ENCODE measurements at regions not wholly inside any gene's neighbourhood (a gene's known extent, or its start where the extent isn't known, plus 50 kb on each side); places are given as distances from the start of the nearest gene placed in this dataset.

DNA sequence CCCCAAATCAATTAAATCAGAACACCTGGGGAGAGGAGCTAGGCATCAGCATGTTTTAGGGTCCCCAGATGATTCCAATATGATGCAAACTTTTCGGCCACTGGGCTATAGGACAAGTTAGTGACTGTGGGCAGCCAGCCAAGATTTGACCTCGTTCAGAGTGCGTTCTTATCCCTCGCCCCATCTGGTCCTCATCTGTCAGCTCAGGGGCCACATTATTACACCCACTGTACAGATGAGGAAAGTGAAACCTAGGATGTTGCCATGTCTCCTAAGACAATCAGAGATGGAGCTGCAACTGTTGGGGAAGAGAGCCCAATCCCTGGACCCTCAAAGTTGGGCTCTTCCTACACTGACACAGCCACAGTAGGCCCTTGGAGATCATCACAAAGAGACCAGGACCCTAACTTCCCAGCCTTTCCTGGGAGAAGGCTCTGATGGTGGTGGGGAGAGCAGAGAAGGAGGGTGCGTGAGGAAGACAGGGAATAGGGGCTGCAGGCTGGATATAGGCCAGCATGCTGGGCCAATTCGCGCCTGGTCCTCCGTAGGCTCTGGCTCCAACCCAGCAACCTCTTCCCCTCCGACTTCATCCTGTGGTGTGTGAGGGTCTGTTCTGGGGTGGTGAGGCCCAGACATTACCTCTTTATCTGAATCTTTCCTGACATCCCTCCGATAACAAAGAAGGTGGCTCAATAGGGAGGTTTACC is 109.4 kb upstream of the ZMIZ1 start:
- TF ChIP-seq, protein P1, sequence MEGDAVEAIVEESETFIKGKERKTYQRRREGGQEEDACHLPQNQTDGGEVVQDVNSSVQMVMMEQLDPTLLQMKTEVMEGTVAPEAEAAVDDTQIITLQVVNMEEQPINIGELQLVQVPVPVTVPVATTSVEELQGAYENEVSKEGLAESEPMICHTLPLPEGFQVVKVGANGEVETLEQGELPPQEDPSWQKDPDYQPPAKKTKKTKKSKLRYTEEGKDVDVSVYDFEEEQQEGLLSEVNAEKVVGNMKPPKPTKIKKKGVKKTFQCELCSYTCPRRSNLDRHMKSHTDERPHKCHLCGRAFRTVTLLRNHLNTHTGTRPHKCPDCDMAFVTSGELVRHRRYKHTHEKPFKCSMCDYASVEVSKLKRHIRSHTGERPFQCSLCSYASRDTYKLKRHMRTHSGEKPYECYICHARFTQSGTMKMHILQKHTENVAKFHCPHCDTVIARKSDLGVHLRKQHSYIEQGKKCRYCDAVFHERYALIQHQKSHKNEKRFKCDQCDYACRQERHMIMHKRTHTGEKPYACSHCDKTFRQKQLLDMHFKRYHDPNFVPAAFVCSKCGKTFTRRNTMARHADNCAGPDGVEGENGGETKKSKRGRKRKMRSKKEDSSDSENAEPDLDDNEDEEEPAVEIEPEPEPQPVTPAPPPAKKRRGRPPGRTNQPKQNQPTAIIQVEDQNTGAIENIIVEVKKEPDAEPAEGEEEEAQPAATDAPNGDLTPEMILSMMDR (IDR thresholded peaks at IDR 0.05), result no peak
- H3K27ac ChIP-seq, result no peak overlapping the region
- no peak for DNase-seq (ENCODE audit: low spot score)
- no peak overlapping the region for H3K4me3 ChIP-seq

- Histone ChIP-seq H3K27ac (no peak overlapping the region), H3K4me3 (no peak overlapping the region)
- TF ChIP-seq, protein P1 (IDR thresholded peaks at IDR 0.05), result no peak
- DNase-seq (ENCODE audit: low spot score), result no peak
Measured at GRCh38 chr10:78959924-78960285, 108.9 kb upstream of the ZMIZ1 start.

DNA sequence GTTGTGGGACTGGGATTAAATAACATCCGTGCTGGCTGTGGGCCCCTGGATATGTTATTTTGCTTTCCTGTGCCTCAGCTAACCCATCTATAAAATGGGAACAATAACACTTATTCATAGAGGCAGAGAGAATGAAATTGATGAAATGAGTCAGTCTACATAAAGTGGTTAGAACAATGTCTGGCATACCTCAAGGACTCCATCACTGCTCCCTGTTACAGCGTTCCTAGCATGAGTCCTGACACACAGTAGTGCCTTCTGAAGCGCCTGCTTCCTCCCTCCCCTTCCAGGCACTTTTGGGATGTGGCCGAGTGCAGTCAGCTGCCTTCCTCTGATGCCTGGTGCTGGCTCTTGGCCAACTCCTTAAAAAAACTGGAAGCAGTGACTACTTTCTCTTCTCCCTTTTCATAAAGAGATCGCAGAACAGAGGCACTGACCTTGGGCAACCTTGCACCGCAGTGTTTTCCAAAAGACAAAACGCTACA is 108.4 kb upstream of the ZMIZ1 start:
- no peak overlapping the region for H3K27ac ChIP-seq
- no peak overlapping the region for H3K4me3 ChIP-seq
- no peak for DNase-seq (ENCODE audit: low spot score)
- TF ChIP-seq, protein P1 (IDR thresholded peaks at IDR 0.05), result no peak

GRCh38 chr10:78961760-78962159 is 107.0 kb upstream of the ZMIZ1 start:
- TF ChIP-seq, protein P1 (IDR thresholded peaks at IDR 0.05), result no peak
- DNase-seq (ENCODE audit: low spot score), result no peak
- no peak overlapping the region for H3K27ac ChIP-seq
- no peak overlapping the region for H3K4me3 ChIP-seq

DNA sequence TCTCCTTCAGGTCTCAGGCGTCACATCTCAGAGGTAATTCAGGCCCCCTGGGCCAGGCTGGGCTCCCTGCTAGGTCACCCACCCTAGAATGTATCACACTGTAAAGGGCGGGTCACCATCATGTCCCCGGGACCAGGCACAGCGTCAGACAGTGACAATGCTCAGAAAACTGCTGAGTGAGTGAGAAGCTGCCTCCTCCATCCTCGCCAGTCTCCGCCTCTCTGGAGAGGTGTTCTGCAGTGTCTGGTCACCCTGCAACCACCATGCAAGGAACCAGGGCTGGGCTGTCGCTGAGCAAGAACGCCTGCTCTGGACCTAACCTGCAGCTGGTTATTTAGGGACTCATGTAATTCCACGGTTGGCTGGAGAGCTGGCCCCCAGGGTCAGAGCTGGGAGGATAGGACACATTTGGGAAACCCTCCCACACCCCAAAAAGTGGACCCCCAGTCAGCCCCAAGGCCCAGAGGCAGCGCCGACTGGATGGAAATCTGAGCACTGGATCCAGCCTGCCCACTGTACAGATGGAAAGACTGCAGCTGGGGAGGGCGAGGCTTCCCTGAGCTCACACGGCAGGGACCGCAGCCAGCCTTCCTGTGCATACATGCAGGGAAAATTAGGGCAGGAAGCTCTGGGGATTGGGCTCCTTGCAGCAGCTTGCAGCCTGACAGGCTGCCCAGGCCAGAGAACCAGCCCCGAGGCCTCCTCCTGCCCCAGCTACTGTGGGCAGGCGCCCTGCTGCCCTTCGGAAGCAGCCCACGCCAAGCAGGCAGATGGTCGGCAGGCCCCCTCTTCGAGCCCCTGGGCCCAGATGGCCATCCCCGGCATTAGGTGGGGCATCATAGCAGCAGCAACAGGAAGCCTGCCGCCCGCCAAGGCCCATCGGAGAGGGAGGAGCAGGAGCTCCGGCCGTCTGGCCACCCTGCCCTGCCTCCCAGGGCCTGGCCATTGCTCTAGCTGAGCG is 105.4 kb upstream of the ZMIZ1 start:
- Histone ChIP-seq H3K4me3 (no peak overlapping the region), H3K27ac (peak overlapping the region in 1 of 2 donors; percentile 11)
- DNase-seq (ENCODE audit: low spot score), result no peak
- TF ChIP-seq, protein P1 (IDR thresholded peaks at IDR 0.05), result no peak

DNA sequence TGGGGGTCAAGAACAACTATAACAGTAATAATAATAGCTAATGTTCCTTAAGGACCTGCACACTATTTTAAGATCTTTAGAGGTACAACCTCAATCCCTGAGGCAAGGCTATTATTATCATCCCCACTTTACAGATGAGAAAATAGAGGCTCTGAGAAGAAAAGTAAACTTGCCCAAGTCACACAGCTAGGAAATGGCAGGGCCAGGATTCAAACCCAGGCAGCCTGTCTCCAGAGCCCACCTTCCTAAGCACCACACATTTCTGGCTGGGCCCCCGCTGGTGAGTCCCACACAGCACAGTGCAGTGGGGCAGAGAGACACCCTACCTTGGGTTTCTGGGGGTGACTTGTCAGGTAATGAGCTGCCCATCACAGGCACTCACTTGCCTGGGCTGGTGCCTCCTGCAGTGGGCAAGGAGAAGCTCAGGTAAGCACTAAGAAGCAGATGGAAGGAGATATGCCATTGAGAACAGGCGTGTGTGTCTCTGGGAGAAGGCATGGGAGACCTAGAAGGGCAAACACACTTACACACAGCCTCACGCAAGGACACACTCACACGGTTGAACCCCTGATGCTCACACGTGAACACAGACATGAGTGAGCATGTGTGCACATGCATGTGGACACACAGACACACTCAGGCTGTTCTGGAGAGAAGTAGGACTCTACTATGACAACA is 104.4 kb upstream of the ZMIZ1 start:
- H3K27ac ChIP-seq, result no peak overlapping the region
- TF ChIP-seq, protein P1 (IDR thresholded peaks at IDR 0.05), result no peak
- DNase-seq (ENCODE audit: low spot score), result no peak
- H3K4me3 ChIP-seq, result no peak overlapping the region

All from coronary artery (tissue), 2 donors.